HG02588 (cell line): ENCODE measurements at regions not wholly inside any gene's neighbourhood (a gene's known extent, or its start where the extent isn't known, plus 50 kb on each side); places are given as distances from the start of the nearest gene placed in this dataset.

Experiments used
- ATAC-seq: cut with Tn5 transposase; IDR thresholded peaks from one replicate; pipeline ENCODE4 v1.9.1; 2021; ENCODE audit warnings: mild to moderate bottlenecking, moderate library complexity; ENCODE audit not compliant: unreplicated experiment

- ATAC-seq, result no peak
Measured at GRCh38 chr11:95586155-95586554, 203.4 kb downstream of the FAM76B start.

GRCh38 chr11:95585752-95586077 lies 203.9 kb downstream of the FAM76B start:
- ATAC-seq, result no peak

- ATAC-seq, result no peak
Measured at GRCh38 chr11:95585069-95585751, 204.4 kb downstream of the FAM76B start.

- ATAC-seq, result no peak
Measured at GRCh38 chr11:95584589-95584988, 205.0 kb downstream of the FAM76B start.

- no peak for ATAC-seq
Measured at GRCh38 chr11:95584180-95584579, 205.4 kb downstream of the FAM76B start.

- ATAC-seq, result no peak
Measured at GRCh38 chr11:95577716-95578460, 211.7 kb downstream of the FAM76B start.

- ATAC-seq, result no peak
Measured at GRCh38 chr11:95576146-95576845, 213.3 kb downstream of the FAM76B start.

GRCh38 chr11:95575517-95575916 lies 214.1 kb downstream of the FAM76B start:
- ATAC-seq, result no peak

- ATAC-seq, result no peak
Measured at GRCh38 chr11:95571718-95572260, 217.8 kb downstream of the FAM76B start.

- no peak for ATAC-seq
Measured at GRCh38 chr11:95570845-95571244, 218.7 kb downstream of the FAM76B start.

- ATAC-seq, result no peak
Measured at GRCh38 chr11:95569207-95569606, 220.4 kb downstream of the FAM76B start.

- no peak for ATAC-seq
Measured at GRCh38 chr11:95568281-95568680, 221.3 kb downstream of the FAM76B start.

- no peak for ATAC-seq
Measured at GRCh38 chr11:95567685-95568084, 221.9 kb downstream of the FAM76B start.

- no peak for ATAC-seq
Measured at GRCh38 chr11:95566211-95566610, 223.4 kb downstream of the FAM76B start.

- no peak for ATAC-seq
Measured at GRCh38 chr11:95565724-95566141, 223.8 kb downstream of the FAM76B start.

GRCh38 chr11:95563859-95564258 lies 225.7 kb downstream of the FAM76B start:
- ATAC-seq, result no peak

GRCh38 chr11:95563173-95563572 lies 226.4 kb downstream of the FAM76B start:
- ATAC-seq, result no peak

GRCh38 chr11:95562196-95562921 lies 227.2 kb downstream of the FAM76B start:
- ATAC-seq, result no peak

GRCh38 chr11:95559899-95560298 lies 229.7 kb downstream of the FAM76B start:
- no peak for ATAC-seq

GRCh38 chr11:95557376-95557775 lies 232.2 kb downstream of the FAM76B start:
- ATAC-seq, result no peak
